HUDEP-2 (cell line): ENCODE measurements at regions not wholly inside any gene's neighbourhood (a gene's known extent, or its start where the extent isn't known, plus 50 kb on each side); places are given as distances from the start of the nearest gene placed in this dataset.

ENCODE experiments used
- DNase-seq, 76 experiments: peaks; one replicate each; lab custom pipeline; 2025; ENCODE audit not compliant: unreplicated experiment in 76 of 76; lab: John Stamatoyannopoulos, UW

- DNase-seq = peak in 2 of 76 experiments; percentile 0 to 2
These were observed 76.9 kb upstream of the CADM1 start for GRCh38 chr11:115580927-115581680.

DNA sequence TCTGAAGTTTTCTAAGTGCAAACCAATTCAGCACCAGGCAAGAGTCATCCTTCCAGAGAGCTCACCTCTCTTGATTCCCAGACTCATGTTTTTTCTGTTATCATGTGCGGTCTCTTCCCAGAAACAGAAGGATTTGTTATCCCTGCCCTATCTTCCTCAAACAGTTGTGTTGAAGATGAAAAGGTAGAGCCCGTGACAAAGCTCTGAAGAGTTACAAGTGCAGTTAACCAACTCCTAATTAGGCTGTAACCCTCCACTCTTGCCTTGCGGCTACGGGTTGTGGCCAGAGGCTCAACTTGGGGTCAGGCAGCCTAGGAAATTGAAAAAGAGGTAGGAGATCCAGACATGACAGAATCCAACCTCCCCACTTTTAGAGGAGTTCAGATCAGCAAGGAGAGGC, 76.2 kb upstream of the CADM1 start:
- no peak for DNase-seq

DNA sequence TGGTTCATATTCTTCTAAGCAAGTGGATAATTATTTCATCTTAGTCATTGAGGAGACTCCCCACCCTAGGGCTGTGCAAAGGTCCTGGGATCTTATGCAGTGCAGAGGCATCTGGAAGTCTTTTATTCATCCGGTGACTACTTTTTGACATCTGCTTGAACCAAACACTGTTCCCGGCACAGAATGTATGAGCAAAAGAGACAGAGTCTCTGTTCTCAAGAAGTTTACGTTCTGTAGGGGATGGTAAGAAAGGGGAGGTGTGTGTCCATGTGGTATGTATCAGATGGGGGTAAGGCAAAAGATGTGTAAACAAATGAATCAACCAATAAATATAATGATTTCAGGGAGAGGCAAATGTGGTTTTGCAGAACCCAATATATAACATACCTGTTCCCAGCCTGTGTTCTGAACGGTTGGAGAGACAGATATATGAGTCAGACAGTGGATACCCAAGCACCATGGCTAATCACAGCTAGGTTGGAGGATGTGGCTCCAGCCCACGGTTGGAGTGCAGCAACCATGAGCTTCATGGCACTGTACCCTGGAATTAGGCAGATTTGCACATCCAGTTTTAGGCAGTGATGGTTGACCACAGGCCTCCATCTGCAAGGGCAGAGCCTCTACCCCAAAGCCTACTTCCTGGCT, 75.1 kb upstream of the CADM1 start:
- DNase-seq = no peak

GRCh38 chr11:115578275-115578674, 74.1 kb upstream of the CADM1 start:
- no peak for DNase-seq

DNA sequence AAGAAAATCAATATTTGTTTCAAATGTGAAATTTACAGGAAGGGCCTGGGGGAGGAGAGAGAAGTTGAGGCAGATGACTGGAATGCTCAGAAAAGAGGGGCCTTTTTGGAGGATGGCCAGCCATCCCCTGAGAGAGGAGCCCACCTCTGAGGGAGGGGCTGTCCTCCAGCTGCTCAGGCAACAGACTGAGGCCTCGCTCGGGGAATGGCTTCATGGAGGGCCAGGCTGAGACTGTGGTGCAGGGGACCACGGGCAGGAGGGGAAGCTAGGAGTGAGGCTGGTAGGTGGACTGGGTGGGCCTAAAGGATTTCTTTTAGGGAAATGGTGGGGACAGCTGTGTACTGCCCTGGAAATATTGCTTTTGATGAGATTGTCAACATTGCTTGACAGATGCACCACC, 73.5 kb upstream of the CADM1 start:
- DNase-seq = no peak

- DNase-seq = no peak
These were observed 72.6 kb upstream of the CADM1 start for GRCh38 chr11:115576606-115577380.

DNA sequence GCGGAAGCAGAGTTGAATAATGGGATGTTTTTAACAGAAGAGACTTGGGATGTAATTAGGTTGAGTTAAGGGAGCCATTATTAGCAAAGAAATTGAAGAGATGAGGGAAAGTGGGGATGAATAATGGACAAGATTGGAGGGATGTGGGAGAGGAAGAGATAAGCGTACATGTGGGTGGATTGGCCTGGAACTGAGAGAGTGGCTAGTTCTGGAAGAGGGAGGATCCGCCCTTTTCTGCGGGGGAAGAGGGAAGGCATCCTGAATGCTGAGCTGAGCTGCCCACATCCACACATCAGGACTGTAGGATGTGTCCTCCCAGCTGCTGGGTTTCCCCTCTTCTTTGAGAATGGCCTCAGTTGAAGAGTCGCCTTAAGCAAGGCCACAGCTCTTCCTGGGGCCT, 68.3 kb upstream of the CADM1 start:
- DNase-seq = no peak

DNA sequence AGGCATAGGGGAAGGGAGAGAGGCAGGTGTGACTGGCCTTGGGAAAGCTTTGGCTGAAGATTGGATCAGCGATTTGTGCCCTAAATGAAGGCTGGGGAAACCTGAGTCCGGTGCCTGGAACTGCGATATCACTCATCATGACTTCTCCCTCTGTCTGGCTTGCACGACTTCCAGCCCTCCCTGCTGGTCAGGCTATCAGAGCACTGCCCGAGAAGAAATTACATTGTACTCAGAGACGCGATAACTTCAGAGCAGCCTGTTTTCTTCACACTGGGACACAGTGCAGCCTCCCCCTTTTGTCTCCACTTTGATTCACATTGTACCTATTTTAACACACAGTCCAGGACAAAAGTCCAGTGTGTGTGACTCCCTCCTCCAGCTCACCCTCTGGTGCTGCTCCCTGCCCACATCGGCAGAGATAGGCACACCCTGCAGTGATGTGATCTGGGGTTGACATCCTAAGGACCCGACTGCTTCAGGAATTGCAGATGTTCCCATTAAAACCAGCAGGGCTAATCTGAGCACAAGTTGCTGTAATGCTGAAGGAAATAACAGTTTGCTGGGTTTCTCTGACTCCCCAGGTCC, 62.1 kb upstream of the CADM1 start:
- no peak for DNase-seq

DNA sequence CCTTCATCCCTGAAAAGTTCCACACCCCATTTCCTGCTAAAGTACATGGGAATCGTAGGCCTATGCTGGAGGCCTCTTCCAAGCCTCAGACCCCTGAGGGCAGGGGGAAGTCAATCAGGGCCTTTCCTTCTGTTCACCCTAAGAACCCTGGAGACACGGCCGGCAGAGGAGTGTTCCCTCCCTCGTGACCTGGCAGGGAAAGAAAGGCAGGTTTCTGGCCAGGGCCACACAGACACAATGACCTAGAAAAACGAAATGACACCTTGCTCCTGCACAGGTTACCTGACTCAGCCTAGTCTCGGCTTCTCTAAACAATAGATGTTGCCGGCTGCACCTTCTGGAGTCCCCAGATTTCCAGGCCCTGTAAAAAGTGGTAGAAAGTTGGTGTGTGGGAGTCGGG, 60.6 kb upstream of the CADM1 start:
- no peak for DNase-seq

- no peak for DNase-seq
These were observed 56.9 kb upstream of the CADM1 start for GRCh38 chr11:115561116-115561515.

DNA sequence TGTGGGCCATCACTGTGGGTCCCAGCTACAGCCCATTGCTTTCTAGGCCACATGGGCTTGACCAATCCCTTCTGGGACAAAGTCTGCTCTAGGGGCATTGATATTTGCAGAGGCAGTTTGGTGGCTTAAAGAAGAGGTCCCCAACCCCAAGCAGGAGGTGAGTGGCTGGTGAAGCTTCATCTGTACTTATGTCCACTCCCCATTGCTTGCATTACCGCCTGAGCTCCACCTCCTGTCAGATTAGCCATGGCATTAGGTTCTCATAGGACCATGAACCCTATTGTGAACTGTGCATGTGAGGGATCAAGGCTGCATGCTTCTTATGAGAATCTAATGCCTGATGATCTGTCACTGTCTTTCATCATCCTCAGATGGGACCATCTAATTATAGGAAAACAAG, 54.4 kb upstream of the CADM1 start:
- DNase-seq = no peak

DNA sequence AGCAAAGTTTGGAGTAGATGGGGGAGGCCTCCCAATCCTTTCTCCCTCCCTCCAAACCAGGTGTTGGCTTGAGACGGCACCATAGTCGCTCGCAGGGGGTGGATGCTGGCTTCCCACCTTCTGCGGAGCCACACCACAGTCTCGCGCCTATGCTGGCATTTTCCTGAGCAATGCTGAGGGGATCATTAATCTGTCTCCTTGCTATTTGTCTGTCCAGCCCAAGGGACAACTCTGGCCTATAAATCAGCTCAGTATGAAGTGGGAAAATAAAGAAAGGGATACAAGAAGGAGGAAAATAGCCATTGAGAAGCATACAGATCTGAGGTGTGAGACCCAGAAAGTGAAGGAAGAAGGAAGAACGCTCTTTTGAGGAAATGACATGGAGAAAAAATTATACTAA, 53.5 kb upstream of the CADM1 start:
- no peak for DNase-seq

GRCh38 chr11:115556984-115557383, 52.8 kb upstream of the CADM1 start:
- DNase-seq = no peak

DNA sequence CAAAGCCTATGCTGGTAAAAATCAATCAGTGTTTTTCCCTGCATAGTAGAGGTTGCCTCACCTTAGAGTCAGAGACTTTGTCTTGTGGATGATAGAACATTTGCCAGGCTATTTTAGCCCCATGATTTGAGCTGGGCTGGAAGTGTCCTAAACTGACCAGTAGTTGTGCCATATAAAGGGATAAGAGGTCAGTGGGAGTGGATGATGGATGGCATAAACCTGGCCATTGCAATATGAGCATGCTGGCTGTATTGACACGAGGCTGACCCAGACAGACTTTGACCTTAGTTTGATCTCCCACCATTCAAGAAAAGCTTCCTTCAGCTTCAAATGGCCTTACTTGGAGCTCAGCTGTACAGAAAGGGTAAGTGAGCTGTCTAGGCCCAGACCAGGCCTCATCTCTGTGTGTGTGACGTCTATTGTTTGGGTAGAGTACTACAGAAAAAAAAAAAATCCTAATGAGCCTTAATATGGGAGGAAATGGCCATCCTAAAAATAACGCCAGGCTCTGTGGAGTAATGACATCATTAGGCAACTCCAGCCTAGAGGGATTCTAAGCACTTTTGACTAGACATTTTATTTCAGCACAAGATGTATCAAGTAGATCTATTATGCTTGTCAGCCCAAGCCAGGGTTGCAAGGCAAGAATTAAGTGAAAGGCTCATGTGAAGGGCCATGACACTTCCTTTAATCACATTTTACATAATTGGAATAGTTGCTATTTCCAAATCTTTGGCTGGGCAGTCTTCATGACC, 51.3 kb upstream of the CADM1 start:
- DNase-seq = no peak
